H9 (cell line): ENCODE measurements at regions not wholly inside any gene's neighbourhood (a gene's known extent, or its start where the extent isn't known, plus 50 kb on each side); places are given as distances from the start of the nearest gene placed in this dataset.

Experiments
- DNase-seq: peaks from one replicate; pipeline ENCODE4 v3.0.0-alpha.2; 2017
- H2AFZ ChIP-seq: one replicate; pipeline ENCODE4 v1.6.1; 2013; ENCODE audit warnings: mild to moderate bottlenecking, low read length, control low read depth, moderate library complexity
- H2AK5ac ChIP-seq: 2 replicates; pipeline ENCODE4 v1.6.1; 2013; ENCODE audit warnings: low read length, control low read depth, mixed read lengths; ENCODE audit not compliant: insufficient read length
- H2BK120ac ChIP-seq: one replicate; pipeline ENCODE4 v1.6.1; 2013; ENCODE audit warnings: low read depth, mild to moderate bottlenecking, low read length, control low read depth, inconsistent platforms; ENCODE audit not compliant: poor library complexity, severe bottlenecking
- H2BK12ac ChIP-seq: 2 replicates; pipeline ENCODE4 v1.6.1; 2013; ENCODE audit warnings: low read length, control low read depth, mixed read lengths, low read depth; ENCODE audit not compliant: insufficient read length
- H2BK15ac ChIP-seq: 2 replicates; pipeline ENCODE4 v1.6.1; 2013; ENCODE audit warnings: low read depth, low read length, control low read depth
- H2BK20ac ChIP-seq: one replicate; pipeline ENCODE4 v1.6.1; 2013; ENCODE audit warnings: low read depth, mild to moderate bottlenecking, low read length, control low read depth, inconsistent platforms; ENCODE audit not compliant: poor library complexity, severe bottlenecking
- H2BK5ac ChIP-seq: 2 replicates; pipeline ENCODE4 v1.6.1; 2013; ENCODE audit warnings: low read length, control low read depth, mixed read lengths; ENCODE audit not compliant: insufficient read length
- H3K14ac ChIP-seq: 2 replicates; pipeline ENCODE4 v1.6.1; 2013; ENCODE audit warnings: low read length, control low read depth; ENCODE audit not compliant: insufficient read depth
- H3K18ac ChIP-seq: 2 replicates; pipeline ENCODE4 v1.6.1; 2013; ENCODE audit warnings: low read depth, mild to moderate bottlenecking, mixed read lengths, low read length, control low read depth; ENCODE audit not compliant: insufficient read length
- H3K23ac ChIP-seq: 2 replicates; pipeline ENCODE4 v1.6.1; 2013; ENCODE audit warnings: low read length, control low read depth, mixed read lengths, low read depth; ENCODE audit not compliant: insufficient read length
- H3K23me2 ChIP-seq: 2 replicates; pipeline ENCODE4 v1.6.1; 2013; ENCODE audit warnings: low read depth, mild to moderate bottlenecking, mixed read lengths, low read length, control low read depth; ENCODE audit not compliant: insufficient read length, poor library complexity, severe bottlenecking
- H3K27ac ChIP-seq: 2 replicates; pipeline ENCODE4 v1.5.1; 2013; ENCODE audit warnings: low read length, control low read depth, mixed read lengths, low read depth; ENCODE audit not compliant: insufficient read length
- H3K27me3 ChIP-seq: 2 replicates; pipeline ENCODE4 v1.6.1; 2013; ENCODE audit warnings: low read length, control low read depth, inconsistent platforms; ENCODE audit not compliant: insufficient read depth
- H3K4ac ChIP-seq: 2 replicates; pipeline ENCODE4 v1.6.1; 2013; ENCODE audit warnings: low read depth, mild to moderate bottlenecking, control low read depth, inconsistent platforms, low read length, moderate library complexity
- H3K4me1 ChIP-seq: 2 replicates; pipeline ENCODE4 v1.6.1; 2013; ENCODE audit warnings: low read length, control low read depth, inconsistent platforms; ENCODE audit not compliant: insufficient read depth
- H3K4me2 ChIP-seq: 2 replicates; pipeline ENCODE4 v1.6.1; 2013; ENCODE audit warnings: low read length, control low read depth, mixed read lengths; ENCODE audit not compliant: insufficient read length, insufficient read depth
- H3K56ac ChIP-seq: 2 replicates; pipeline ENCODE4 v1.6.1; 2013; ENCODE audit warnings: low read depth, mild to moderate bottlenecking, mixed read lengths, low read length, control low read depth; ENCODE audit not compliant: insufficient read length
- H3K79me1 ChIP-seq: 2 replicates; pipeline ENCODE4 v1.6.1; 2013; ENCODE audit warnings: low read depth, mild to moderate bottlenecking, moderate library complexity, low read length, control low read depth, inconsistent platforms; ENCODE audit not compliant: insufficient read depth, poor library complexity, severe bottlenecking
- H3K79me2 ChIP-seq: 2 replicates; pipeline ENCODE4 v1.6.1; 2013; ENCODE audit warnings: low read length, control low read depth, inconsistent platforms; ENCODE audit not compliant: insufficient read depth
- H3K9ac ChIP-seq: 2 replicates; pipeline ENCODE4 v1.6.1; 2013; ENCODE audit warnings: low read length, control low read depth, mixed read lengths; ENCODE audit not compliant: insufficient read length; ENCODE audit errors: extremely low read depth
- H3K9me3 ChIP-seq: one replicate; pipeline ENCODE4 v1.6.1; 2013; ENCODE audit warnings: low read depth, low read length, inconsistent platforms; ENCODE audit not compliant: control insufficient read depth
- H3T11ph ChIP-seq: one replicate; pipeline ENCODE4 v1.6.1; 2013; ENCODE audit warnings: mild to moderate bottlenecking, low read length, control low read depth, inconsistent platforms
- H4K20me1 ChIP-seq: one replicate; pipeline ENCODE4 v1.6.1; 2013; ENCODE audit not compliant: control insufficient read depth, insufficient read length, insufficient read depth
- H4K5ac ChIP-seq: 2 replicates; pipeline ENCODE4 v1.6.1; 2013; ENCODE audit warnings: low read depth, mild to moderate bottlenecking, mixed read lengths, low read length, control low read depth; ENCODE audit not compliant: insufficient read length
- H4K8ac ChIP-seq: replicated peaks from 2 replicates; pipeline ENCODE4 v1.6.1; 2013; ENCODE audit warnings: low read length, control low read depth, mixed read lengths, low read depth; ENCODE audit not compliant: insufficient read length
- H4K91ac ChIP-seq: 2 replicates; pipeline ENCODE4 v1.6.1; 2013; ENCODE audit warnings: low read depth, mild to moderate bottlenecking, moderate library complexity, mixed read lengths, low read length, control low read depth; ENCODE audit not compliant: insufficient read length
- H3K27ac Mint-ChIP-seq, 3 experiments: 2 replicates in 2 of 3; 3 replicates in 1 of 3; pipeline ENCODE4 v1.8.0; 2020 to 2021; ENCODE audit warnings: mixed read lengths in 3 of 3, mild to moderate bottlenecking in 1 of 3, moderate library complexity in 1 of 3
- H3K27me3 Mint-ChIP-seq: 2 replicates; pipeline ENCODE4 v1.8.0; 2021; ENCODE audit warnings: low read depth, mild to moderate bottlenecking, moderate library complexity, mixed read lengths
- H3K36me3 Mint-ChIP-seq, 3 experiments: 2 replicates in 2 of 3; 3 replicates in 1 of 3; pipeline ENCODE4 v1.8.0; 2020 to 2021; ENCODE audit warnings: low read depth in 3 of 3, mixed read lengths in 3 of 3; ENCODE audit not compliant: insufficient read depth in 1 of 3
- H3K4me1 Mint-ChIP-seq, 2 experiments: 2 replicates each; pipeline ENCODE4 v1.8.0; 2020; ENCODE audit warnings: mixed read lengths in 2 of 2
- H3K4me3 Mint-ChIP-seq, 2 experiments: 2 replicates in 1 of 2; 3 replicates in 1 of 2; pipeline ENCODE4 v1.8.0; 2020 to 2021; ENCODE audit warnings: mild to moderate bottlenecking in 2 of 2, mixed read lengths in 2 of 2, moderate library complexity in 1 of 2
- H3K9me3 Mint-ChIP-seq, 2 experiments: 2 replicates in 1 of 2; 3 replicates in 1 of 2; pipeline ENCODE4 v1.8.0; 2020; ENCODE audit warnings: mild to moderate bottlenecking in 2 of 2, mixed read lengths in 2 of 2, moderate library complexity in 1 of 2
- TF ChIP-seq, protein P1 (sequence below): fragments of 200-600 bp; sonication (generic); conservative IDR thresholded peaks from 3 replicates; pipeline ENCODE4 v1.8.0; 2021; ENCODE audit warnings: antibody characterized with exemption, mild to moderate bottlenecking

DNA sequence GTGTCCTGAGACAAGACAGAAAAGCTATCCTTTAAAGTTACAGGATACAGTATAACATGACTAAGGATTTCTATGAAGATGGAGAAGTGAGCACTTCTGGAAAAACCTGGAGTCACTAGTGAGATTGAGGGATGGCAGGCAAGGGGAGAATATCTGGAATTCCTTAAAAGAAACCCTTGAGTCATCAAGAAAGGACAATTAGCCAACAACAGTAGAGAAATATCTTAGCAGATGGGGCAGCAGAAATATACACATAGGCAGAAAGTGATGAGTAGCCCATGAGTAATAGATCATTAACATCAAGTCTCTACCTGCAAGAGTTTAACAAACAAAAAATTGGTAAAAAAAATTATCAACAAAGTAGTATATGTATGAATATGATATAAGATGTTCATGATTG is 858.8 kb upstream of the FRG1 start:
- Histone ChIP-seq H3K79me1 (no peaks in the 10 kb centered on the region), H2BK120ac (no peak overlapping the region), H3K79me2 (no peaks in the 10 kb centered on the region), H3K27me3 (no peaks in the 10 kb centered on the region), H3K23me2 (no peaks in the 10 kb centered on the region), H3K27ac (no peak overlapping the region), H2BK15ac (no peak overlapping the region), H2AFZ (no peak overlapping the region), H3K56ac (no peak overlapping the region), H2BK12ac (no peak overlapping the region), H4K5ac (no peak overlapping the region), H3T11ph (no peak overlapping the region), H2BK20ac (no peak overlapping the region), H3K4ac (no peak overlapping the region), H3K4me2 (no peak overlapping the region), H3K23ac (no peak overlapping the region), H3K9me3 (no peaks in the 10 kb centered on the region), H3K4me1 (no peaks in the 10 kb centered on the region), H4K20me1 (no peaks in the 10 kb centered on the region), H3K9ac (no peak overlapping the region), H4K91ac (no peak overlapping the region), H3K18ac (no peak overlapping the region), H2BK5ac (no peak overlapping the region), H2AK5ac (no peak overlapping the region), H4K8ac (no peak overlapping the region), H3K14ac (no peak overlapping the region)
- no peak for DNase-seq
- Mint-ChIP-seq H3K27ac (no peak overlapping the region), H3K4me1 (peaks cover 7 to 8% of the 10 kb centered on the region in 2 experiments), H3K36me3 (peaks cover 3 to 9% (median 5%) of the 10 kb centered on the region in 3 experiments), H3K9me3 (peaks cover 4% of the 10 kb centered on the region in 2 experiments; a peak in 3 of 5 replicates), H3K27me3 (no peaks in the 10 kb centered on the region), H3K4me3 (no peak overlapping the region)
- TF ChIP-seq, protein P1, sequence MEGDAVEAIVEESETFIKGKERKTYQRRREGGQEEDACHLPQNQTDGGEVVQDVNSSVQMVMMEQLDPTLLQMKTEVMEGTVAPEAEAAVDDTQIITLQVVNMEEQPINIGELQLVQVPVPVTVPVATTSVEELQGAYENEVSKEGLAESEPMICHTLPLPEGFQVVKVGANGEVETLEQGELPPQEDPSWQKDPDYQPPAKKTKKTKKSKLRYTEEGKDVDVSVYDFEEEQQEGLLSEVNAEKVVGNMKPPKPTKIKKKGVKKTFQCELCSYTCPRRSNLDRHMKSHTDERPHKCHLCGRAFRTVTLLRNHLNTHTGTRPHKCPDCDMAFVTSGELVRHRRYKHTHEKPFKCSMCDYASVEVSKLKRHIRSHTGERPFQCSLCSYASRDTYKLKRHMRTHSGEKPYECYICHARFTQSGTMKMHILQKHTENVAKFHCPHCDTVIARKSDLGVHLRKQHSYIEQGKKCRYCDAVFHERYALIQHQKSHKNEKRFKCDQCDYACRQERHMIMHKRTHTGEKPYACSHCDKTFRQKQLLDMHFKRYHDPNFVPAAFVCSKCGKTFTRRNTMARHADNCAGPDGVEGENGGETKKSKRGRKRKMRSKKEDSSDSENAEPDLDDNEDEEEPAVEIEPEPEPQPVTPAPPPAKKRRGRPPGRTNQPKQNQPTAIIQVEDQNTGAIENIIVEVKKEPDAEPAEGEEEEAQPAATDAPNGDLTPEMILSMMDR, result no peak
